SK-N-SH (cell line): ENCODE measurements at regions not wholly inside any gene's neighbourhood (a gene's known extent, or its start where the extent isn't known, plus 50 kb on each side); places are given as distances from the start of the nearest gene placed in this dataset.

ENCODE experiments used
- GABPA ChIP-seq: IDR thresholded peaks from 2 replicates; pipeline ENCODE4 v1.4.0; 2012; ENCODE audit warnings: low read depth, mild to moderate bottlenecking
- JUND ChIP-seq: IDR thresholded peaks from 2 replicates; pipeline ENCODE4 v1.4.0; 2012
- POLR2AphosphoS5 ChIP-seq: IDR thresholded peaks from 2 replicates; pipeline ENCODE4 v1.6.1; 2012; ENCODE audit warnings: low read depth, low read length
- RAD21 ChIP-seq: IDR thresholded peaks from 2 replicates; pipeline ENCODE4 v1.6.1; 2012; ENCODE audit warnings: mild to moderate bottlenecking, low read length
- RCOR1 ChIP-seq: fragments of 150-350 bp; IDR thresholded peaks from 2 replicates; pipeline ENCODE4 v1.6.1; 2017; ENCODE audit warnings: antibody characterized with exemption, low read length
- YY1 ChIP-seq: IDR thresholded peaks from 2 replicates; pipeline ENCODE4 v1.4.0; 2012; ENCODE audit warnings: low read depth, mild to moderate bottlenecking

GRCh38 chr13:55572862-55573261 lies 1567.9 kb upstream of the PRR20A start:
- TF ChIP-seq RCOR1 (no peak), POLR2AphosphoS5 (no peak), GABPA (no peak), RAD21 (no peak), YY1 (no peak), JUND (no peak)
